Chondrocyte (in vitro differentiated cells): ENCODE measurements at regions not wholly inside any gene's neighbourhood (a gene's known extent, or its start where the extent isn't known, plus 50 kb on each side); places are given as distances from the start of the nearest gene placed in this dataset.
A peak's percentile ranks its signal among the peaks of the same experiment; 100 is the strongest.

ENCODE experiments used
- DNase-seq: peaks from one replicate; pipeline ENCODE4 v3.0.0; 2021; ENCODE audit warnings: mixed read lengths, low spot score
- H3K27ac Mint-ChIP-seq: one replicate; pipeline ENCODE4 v1.8.0; 2021; ENCODE audit warnings: mild to moderate bottlenecking, moderate library complexity, mixed read lengths; ENCODE audit not compliant: unreplicated experiment
- H3K27me3 Mint-ChIP-seq: 2 replicates; pipeline ENCODE4 v1.8.0; 2021; ENCODE audit warnings: low read depth, mixed read lengths
- H3K36me3 Mint-ChIP-seq: 2 replicates; pipeline ENCODE4 v1.8.0; 2021; ENCODE audit warnings: low read depth, mixed read lengths
- H3K4me1 Mint-ChIP-seq: 2 replicates; pipeline ENCODE4 v1.8.0; 2021; ENCODE audit warnings: low read depth, mild to moderate bottlenecking, mixed read lengths
- H3K4me3 Mint-ChIP-seq: one replicate; pipeline ENCODE4 v1.8.0; 2021; ENCODE audit warnings: mild to moderate bottlenecking, moderate library complexity, mixed read lengths; ENCODE audit not compliant: unreplicated experiment
- H3K9me3 Mint-ChIP-seq: 2 replicates; pipeline ENCODE4 v1.8.0; 2021; ENCODE audit warnings: low read depth, mixed read lengths
- TF ChIP-seq, protein P1 (sequence below): fragments of 200-600 bp; sonication (generic); IDR thresholded peaks from 2 replicates; pipeline ENCODE4 v1.5.0; 2021; ENCODE audit warnings: antibody characterized with exemption, mild to moderate bottlenecking, moderate library complexity

DNA sequence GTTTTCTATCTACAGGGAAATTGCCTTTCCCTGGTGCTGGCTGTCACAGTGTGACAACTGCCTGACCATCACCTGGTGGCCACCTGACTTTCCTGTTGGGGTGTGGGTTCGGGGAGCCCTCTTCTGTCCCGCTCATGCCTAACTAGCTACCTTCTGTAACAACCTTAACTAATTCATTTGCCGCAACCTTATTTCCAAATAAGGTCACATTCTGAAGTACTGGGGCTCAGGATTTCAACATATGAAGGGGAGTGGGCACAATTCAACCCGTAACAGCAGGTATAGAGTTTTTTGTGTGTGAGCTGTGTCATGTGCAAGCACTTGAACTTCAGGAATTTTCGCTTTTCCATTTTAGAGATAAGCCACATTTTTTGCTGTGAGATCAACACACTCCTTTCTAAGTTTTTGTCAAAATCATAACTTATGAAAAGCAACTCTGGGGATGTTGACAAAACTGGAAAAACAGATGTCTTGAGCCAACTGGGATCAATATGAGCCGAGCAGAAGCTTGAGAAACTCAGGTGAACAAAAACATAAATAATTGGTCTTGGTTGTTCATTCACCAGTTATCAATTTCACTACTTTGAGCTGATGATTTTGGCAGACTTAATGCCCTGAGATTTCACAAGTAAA lies 242.0 kb upstream of the RGMA start:
- H3K4me3 Mint-ChIP-seq = no peak overlapping the region
- no peaks in the 10 kb centered on the region for H3K36me3 Mint-ChIP-seq
- H3K27me3 Mint-ChIP-seq = peaks cover 23% of the 10 kb centered on the region
- no peak for DNase-seq
- peaks cover 12% of the 10 kb centered on the region for H3K4me1 Mint-ChIP-seq
- peaks cover 1% of the 10 kb centered on the region for H3K9me3 Mint-ChIP-seq
- TF ChIP-seq, protein P1, sequence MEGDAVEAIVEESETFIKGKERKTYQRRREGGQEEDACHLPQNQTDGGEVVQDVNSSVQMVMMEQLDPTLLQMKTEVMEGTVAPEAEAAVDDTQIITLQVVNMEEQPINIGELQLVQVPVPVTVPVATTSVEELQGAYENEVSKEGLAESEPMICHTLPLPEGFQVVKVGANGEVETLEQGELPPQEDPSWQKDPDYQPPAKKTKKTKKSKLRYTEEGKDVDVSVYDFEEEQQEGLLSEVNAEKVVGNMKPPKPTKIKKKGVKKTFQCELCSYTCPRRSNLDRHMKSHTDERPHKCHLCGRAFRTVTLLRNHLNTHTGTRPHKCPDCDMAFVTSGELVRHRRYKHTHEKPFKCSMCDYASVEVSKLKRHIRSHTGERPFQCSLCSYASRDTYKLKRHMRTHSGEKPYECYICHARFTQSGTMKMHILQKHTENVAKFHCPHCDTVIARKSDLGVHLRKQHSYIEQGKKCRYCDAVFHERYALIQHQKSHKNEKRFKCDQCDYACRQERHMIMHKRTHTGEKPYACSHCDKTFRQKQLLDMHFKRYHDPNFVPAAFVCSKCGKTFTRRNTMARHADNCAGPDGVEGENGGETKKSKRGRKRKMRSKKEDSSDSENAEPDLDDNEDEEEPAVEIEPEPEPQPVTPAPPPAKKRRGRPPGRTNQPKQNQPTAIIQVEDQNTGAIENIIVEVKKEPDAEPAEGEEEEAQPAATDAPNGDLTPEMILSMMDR = no peak
- no peak overlapping the region for H3K27ac Mint-ChIP-seq

DNA sequence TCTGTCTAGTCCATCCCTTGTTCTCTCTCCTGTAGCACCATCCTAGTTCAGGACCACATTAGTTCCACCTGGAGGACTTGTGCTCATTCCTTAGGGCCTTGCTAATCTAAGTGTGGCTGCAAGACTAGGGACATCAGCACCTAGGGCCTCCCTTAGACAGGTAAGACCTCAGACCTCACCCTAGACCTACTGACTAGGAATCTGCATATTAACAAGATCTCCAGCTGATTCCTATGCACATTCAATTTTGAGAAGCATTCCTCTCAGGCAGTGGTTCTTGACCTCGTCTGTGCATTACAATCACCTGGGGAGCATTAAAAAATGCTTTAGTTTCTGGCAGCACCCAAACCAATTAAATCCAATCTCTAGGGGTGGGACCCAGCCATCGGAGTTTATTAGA lies 238.4 kb upstream of the RGMA start:
- H3K4me1 Mint-ChIP-seq = peaks cover 12% of the 10 kb centered on the region
- no peak overlapping the region for H3K4me3 Mint-ChIP-seq
- no peaks in the 10 kb centered on the region for H3K36me3 Mint-ChIP-seq
- no peak for DNase-seq
- H3K27me3 Mint-ChIP-seq = peaks cover 6% of the 10 kb centered on the region
- TF ChIP-seq, protein P1 = no peak
- no peak overlapping the region for H3K27ac Mint-ChIP-seq
- no peaks in the 10 kb centered on the region for H3K9me3 Mint-ChIP-seq

DNA sequence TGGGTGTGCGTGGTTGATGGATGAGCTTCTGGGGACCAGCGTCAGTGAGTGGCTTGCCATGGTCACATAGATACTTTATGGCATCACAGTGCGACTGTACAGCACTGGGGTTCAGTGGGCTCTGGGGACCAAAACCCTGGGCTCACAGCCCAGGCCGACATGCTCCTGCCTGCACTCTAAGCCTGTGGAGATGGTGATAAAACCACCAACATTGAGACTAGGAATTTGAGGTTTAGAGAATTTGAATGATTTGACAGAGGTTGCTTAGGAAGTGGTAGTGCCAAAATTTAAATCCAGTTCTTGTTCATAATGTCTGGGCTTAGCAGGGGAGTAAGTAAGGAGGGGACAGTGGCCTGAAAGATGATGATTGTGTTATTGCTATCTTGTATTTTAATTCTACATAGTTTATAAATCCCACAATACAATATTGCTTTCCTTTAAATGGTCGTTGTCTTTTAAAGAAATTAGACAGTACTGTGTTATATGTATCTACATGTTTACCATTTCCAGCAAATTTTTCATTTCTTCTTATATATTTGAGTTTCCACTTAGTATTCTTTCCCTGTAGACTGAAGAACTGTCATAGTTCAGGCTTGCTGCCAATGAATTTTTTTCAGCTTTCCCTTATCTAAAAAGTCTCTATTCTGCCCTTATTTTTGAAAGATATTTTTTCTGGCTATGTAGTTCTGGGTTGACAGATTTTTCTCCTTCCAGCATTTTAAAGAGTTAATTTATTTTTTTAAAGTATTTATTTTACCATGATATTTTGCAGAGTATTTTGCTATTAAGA lies 235.4 kb upstream of the RGMA start:
- H3K4me3 Mint-ChIP-seq = no peak overlapping the region

DNA sequence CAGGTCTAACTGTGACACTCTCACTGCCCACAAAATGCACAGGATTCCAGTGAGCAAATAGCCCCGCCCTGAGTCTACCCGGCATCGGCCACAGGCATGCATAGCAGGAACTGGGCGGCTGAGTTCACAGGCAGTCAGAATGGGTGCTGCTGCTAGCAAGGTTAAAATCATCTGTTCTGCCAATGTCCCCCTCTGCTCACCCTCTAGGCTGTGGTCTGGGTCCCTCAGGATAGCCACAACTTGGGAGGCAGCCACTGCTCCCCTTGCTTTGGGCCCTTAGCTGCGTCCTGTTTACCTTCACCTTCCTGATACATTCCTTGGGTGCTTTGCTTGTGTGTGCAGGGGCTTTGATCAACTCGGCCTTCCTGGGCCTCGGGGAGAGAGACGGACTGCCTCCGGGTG lies 232.9 kb upstream of the RGMA start:
- peaks cover 3% of the 10 kb centered on the region for H3K27me3 Mint-ChIP-seq
- H3K4me1 Mint-ChIP-seq = peaks cover 18% of the 10 kb centered on the region
- H3K36me3 Mint-ChIP-seq = no peaks in the 10 kb centered on the region
- TF ChIP-seq, protein P1 = no peak
- H3K27ac Mint-ChIP-seq = peak overlapping the region; percentile 82
- H3K4me3 Mint-ChIP-seq = no peak overlapping the region
- no peaks in the 10 kb centered on the region for H3K9me3 Mint-ChIP-seq
- no peak for DNase-seq

More for the DNA sequence above, 235.4 kb upstream of the RGMA start:
- no peak for DNase-seq
- H3K27ac Mint-ChIP-seq = no peak overlapping the region
- peaks cover 18% of the 10 kb centered on the region for H3K4me1 Mint-ChIP-seq
- TF ChIP-seq, protein P1 = no peak
- H3K36me3 Mint-ChIP-seq = no peaks in the 10 kb centered on the region
- H3K9me3 Mint-ChIP-seq = no peaks in the 10 kb centered on the region
- H3K27me3 Mint-ChIP-seq = no peaks in the 10 kb centered on the region

DNA sequence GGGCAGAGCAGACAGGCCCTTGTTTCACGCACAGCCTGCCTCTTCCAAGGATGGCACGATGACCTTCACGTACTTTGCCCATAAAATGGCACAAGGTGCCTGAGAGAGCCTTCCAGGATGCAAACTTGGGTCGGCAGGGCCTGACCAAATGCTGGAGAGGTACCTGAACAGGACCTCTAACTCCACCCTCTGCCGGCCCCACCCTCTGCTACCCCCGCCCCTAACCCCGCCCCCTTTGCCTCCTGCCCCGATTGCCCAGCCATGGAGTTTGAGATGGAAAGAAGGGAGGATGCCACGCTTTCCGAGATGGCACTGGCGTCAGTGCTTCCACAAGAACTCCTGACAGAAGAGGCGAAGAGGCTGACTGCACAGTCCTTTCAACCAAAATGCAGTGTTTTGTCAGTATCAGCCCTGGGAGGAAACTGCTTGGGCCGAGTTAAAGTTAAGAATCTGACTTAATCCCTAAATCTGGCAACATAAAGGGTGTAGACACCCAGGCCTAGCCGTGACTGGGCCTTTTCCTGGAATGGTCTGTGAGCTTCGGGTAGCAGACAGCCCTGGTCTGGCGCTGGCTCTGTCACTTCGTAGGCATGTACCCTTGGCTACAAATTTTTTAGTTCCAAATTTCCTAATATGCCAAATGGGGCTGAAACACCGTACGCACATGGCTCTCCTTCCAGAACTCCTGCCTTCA lies 230.3 kb upstream of the RGMA start:
- H3K4me3 Mint-ChIP-seq = no peak overlapping the region
- no peaks in the 10 kb centered on the region for H3K9me3 Mint-ChIP-seq
- no peaks in the 10 kb centered on the region for H3K36me3 Mint-ChIP-seq
- peaks cover 7% of the 10 kb centered on the region for H3K27me3 Mint-ChIP-seq
- TF ChIP-seq, protein P1 = no peak
- peaks cover 18% of the 10 kb centered on the region for H3K4me1 Mint-ChIP-seq
- H3K27ac Mint-ChIP-seq = no peak overlapping the region
- DNase-seq = no peak
